Liver (tissue), 3 donors: ENCODE measurements at regions not wholly inside any gene's neighbourhood (a gene's known extent, or its start where the extent isn't known, plus 50 kb on each side); places are given as distances from the start of the nearest gene placed in this dataset.

ENCODE experiments used
- CTCF ChIP-seq: fragments of 150-350 bp; IDR thresholded peaks from 2 replicates; pipeline ENCODE4 v1.5.1; 2017; ENCODE audit warnings: improper control_type of control experiment, low read depth, low read length; ENCODE audit not compliant: missing input control
- FOXA1 ChIP-seq: IDR thresholded peaks from 2 replicates; pipeline ENCODE4 v1.6.1; 2016; ENCODE audit warnings: antibody characterized with exemption
- HNF4A ChIP-seq, 2 donors: conservative IDR thresholded peaks; 2 replicates each; pipeline ENCODE4 v1.6.1; 2016; ENCODE audit warnings: antibody characterized with exemption in 2 of 2, mild to moderate bottlenecking in 2 of 2
- HNF4G ChIP-seq: IDR thresholded peaks from 2 replicates; pipeline ENCODE4 v1.6.1; 2016; ENCODE audit warnings: antibody characterized with exemption
- JUND ChIP-seq, 2 donors: IDR thresholded peaks; 2 replicates each; pipeline ENCODE4 v1.6.1; 2016; ENCODE audit warnings: antibody characterized with exemption in 2 of 2
- NR2F2 ChIP-seq: IDR thresholded peaks from 2 replicates; pipeline ENCODE4 v1.6.1; 2016; ENCODE audit warnings: antibody characterized with exemption
- RAD21 ChIP-seq, 2 donors: IDR thresholded peaks; 2 replicates each; pipeline ENCODE4 v1.6.1; 2016; ENCODE audit warnings: antibody characterized with exemption in 2 of 2, mild to moderate bottlenecking in 2 of 2
- RXRA ChIP-seq, 2 donors: IDR thresholded peaks; 2 replicates each; pipeline ENCODE4 v1.6.1; 2017 to 2018; ENCODE audit warnings: antibody characterized with exemption in 2 of 2, mild to moderate bottlenecking in 1 of 2
- SP1 ChIP-seq: IDR thresholded peaks from 2 replicates; pipeline ENCODE4 v1.6.1; 2018; ENCODE audit warnings: antibody characterized with exemption, mild to moderate bottlenecking
- TAF1 ChIP-seq: conservative IDR thresholded peaks from 2 replicates; pipeline ENCODE4 v1.6.1; 2016; ENCODE audit warnings: antibody characterized with exemption, mild to moderate bottlenecking
- TF ChIP-seq, protein P1 (sequence below): IDR thresholded peaks from 2 replicates; pipeline ENCODE4 v1.6.1; 2016; ENCODE audit warnings: antibody characterized with exemption, mild to moderate bottlenecking
- TF ChIP-seq, protein P2 (sequence below): IDR thresholded peaks from 2 replicates; pipeline ENCODE4 v1.6.1; 2016; ENCODE audit warnings: antibody characterized with exemption
- TF ChIP-seq, protein P3 (sequence below): IDR thresholded peaks from 2 replicates; pipeline ENCODE4 v1.6.1; 2016; ENCODE audit warnings: antibody characterized with exemption
- TF ChIP-seq, protein P4 (sequence below): IDR thresholded peaks from 2 replicates; pipeline ENCODE4 v1.6.1; 2016; ENCODE audit warnings: antibody characterized with exemption
- donor health status: healthy.
- donor health status: healthy.

GRCh38 chr6:63447134-63447533, 125.1 kb upstream of the LOC128125822 start:
- TF ChIP-seq, protein P1, sequence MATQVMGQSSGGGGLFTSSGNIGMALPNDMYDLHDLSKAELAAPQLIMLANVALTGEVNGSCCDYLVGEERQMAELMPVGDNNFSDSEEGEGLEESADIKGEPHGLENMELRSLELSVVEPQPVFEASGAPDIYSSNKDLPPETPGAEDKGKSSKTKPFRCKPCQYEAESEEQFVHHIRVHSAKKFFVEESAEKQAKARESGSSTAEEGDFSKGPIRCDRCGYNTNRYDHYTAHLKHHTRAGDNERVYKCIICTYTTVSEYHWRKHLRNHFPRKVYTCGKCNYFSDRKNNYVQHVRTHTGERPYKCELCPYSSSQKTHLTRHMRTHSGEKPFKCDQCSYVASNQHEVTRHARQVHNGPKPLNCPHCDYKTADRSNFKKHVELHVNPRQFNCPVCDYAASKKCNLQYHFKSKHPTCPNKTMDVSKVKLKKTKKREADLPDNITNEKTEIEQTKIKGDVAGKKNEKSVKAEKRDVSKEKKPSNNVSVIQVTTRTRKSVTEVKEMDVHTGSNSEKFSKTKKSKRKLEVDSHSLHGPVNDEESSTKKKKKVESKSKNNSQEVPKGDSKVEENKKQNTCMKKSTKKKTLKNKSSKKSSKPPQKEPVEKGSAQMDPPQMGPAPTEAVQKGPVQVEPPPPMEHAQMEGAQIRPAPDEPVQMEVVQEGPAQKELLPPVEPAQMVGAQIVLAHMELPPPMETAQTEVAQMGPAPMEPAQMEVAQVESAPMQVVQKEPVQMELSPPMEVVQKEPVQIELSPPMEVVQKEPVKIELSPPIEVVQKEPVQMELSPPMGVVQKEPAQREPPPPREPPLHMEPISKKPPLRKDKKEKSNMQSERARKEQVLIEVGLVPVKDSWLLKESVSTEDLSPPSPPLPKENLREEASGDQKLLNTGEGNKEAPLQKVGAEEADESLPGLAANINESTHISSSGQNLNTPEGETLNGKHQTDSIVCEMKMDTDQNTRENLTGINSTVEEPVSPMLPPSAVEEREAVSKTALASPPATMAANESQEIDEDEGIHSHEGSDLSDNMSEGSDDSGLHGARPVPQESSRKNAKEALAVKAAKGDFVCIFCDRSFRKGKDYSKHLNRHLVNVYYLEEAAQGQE, result no peak
- TF ChIP-seq CTCF (no peak), HNF4A (conservative IDR thresholded peaks at IDR 0.05) (no peak), JUND (IDR thresholded peaks at IDR 0.05) (no peak), HNF4G (no peak), NR2F2 (no peak), RXRA (IDR thresholded peaks at IDR 0.05) (no peak), SP1 (no peak), RAD21 (IDR thresholded peaks at IDR 0.05) (no peak), FOXA1 (no peak), TAF1 (no peak)
- TF ChIP-seq, protein P2, sequence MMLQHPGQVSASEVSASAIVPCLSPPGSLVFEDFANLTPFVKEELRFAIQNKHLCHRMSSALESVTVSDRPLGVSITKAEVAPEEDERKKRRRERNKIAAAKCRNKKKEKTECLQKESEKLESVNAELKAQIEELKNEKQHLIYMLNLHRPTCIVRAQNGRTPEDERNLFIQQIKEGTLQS, result no peak
- TF ChIP-seq, protein P3, sequence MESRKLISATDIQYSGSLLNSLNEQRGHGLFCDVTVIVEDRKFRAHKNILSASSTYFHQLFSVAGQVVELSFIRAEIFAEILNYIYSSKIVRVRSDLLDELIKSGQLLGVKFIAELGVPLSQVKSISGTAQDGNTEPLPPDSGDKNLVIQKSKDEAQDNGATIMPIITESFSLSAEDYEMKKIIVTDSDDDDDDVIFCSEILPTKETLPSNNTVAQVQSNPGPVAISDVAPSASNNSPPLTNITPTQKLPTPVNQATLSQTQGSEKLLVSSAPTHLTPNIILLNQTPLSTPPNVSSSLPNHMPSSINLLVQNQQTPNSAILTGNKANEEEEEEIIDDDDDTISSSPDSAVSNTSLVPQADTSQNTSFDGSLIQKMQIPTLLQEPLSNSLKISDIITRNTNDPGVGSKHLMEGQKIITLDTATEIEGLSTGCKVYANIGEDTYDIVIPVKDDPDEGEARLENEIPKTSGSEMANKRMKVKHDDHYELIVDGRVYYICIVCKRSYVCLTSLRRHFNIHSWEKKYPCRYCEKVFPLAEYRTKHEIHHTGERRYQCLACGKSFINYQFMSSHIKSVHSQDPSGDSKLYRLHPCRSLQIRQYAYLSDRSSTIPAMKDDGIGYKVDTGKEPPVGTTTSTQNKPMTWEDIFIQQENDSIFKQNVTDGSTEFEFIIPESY, result no peak
- TF ChIP-seq, protein P4, sequence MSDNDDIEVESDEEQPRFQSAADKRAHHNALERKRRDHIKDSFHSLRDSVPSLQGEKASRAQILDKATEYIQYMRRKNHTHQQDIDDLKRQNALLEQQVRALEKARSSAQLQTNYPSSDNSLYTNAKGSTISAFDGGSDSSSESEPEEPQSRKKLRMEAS, result no peak
